GM21381 (cell line): ENCODE measurements at regions not wholly inside any gene's neighbourhood (a gene's known extent, or its start where the extent isn't known, plus 50 kb on each side); places are given as distances from the start of the nearest gene placed in this dataset.

Source experiments
- ATAC-seq: cut with Tn5 transposase; IDR thresholded peaks from one replicate; pipeline ENCODE4 v1.9.1; 2021; ENCODE audit warnings: mild to moderate bottlenecking, moderate library complexity; ENCODE audit not compliant: unreplicated experiment

GRCh38 chr13:75061909-75062308 lies 420.1 kb downstream of the TBC1D4 start:
- ATAC-seq: no peak

DNA sequence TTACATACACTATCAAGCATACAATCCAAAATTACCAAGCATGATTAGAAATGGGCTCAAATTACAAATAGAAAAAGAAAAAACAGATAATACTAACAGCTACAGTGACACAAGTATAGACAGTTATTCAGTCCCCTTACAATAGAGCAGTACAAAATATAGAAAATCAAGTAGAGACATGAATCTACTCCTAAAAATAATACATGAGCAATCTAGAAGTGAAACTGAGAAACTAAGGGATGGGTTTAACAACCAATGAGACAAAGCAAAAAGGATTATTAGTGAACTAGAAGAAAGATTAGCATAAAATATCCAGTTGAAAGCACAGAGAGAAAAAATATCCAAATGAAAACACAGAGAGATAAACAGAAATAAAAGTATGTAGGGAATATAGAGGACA lies 426.7 kb downstream of the TBC1D4 start:
- no peak for ATAC-seq

GRCh38 chr13:75052616-75053015 lies 429.4 kb downstream of the TBC1D4 start:
- no peak for ATAC-seq

DNA sequence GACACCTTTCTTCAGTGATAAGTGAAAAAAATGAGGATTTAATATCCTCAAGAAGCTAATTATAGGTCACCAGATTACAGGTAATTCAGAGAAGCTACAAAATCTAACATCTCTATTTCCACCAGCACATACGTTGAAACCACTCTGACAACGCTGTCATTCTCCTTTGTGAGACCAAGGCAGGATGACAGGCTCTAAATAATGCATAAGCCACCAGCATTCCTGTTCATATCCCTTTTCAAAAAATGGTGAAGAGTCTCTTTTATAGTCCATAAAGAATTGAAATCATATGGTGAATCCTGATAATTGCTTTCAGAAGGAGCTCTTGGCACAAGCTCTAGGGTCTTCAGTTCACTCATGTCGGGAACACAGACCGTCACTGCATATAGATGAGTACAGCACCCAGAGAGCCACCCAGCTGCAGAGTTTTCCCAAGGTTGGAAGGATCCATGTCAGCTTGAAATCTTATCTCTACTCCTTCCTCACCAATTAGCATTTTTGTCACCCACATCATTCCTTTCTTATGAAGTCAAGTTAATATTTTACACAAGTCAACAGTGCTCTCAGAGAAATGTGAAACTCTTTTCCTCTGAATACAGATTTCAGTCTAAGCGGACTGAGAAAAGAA lies 431.4 kb downstream of the TBC1D4 start:
- ATAC-seq: no peak

GRCh38 chr13:75049735-75050335 lies 432.1 kb downstream of the TBC1D4 start:
- ATAC-seq: no peak

DNA sequence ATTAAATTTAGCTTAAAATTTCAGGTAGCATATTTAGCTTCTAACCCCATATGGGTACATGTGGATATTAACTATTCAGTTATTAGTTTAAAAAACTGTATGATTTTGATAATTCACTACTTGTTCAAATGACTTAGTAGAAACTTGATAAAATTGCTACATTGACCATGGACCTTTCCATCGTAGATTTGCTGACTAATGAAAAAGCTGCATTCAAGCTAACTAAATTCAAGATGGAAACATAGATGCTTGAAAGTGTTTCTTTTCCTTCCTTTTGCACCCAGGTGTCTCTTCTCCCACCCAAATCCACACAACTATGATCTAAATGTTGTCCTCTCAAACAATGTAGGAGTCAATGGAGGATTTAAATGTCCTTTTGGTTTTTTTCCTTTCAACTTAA lies 439.2 kb downstream of the TBC1D4 start:
- ATAC-seq: no peak

- no peak for ATAC-seq
Observed at GRCh38 chr13:75038393-75039113, 443.4 kb downstream of the TBC1D4 start.

- no peak for ATAC-seq
Observed at GRCh38 chr13:75025956-75026355, 456.0 kb downstream of the TBC1D4 start.

DNA sequence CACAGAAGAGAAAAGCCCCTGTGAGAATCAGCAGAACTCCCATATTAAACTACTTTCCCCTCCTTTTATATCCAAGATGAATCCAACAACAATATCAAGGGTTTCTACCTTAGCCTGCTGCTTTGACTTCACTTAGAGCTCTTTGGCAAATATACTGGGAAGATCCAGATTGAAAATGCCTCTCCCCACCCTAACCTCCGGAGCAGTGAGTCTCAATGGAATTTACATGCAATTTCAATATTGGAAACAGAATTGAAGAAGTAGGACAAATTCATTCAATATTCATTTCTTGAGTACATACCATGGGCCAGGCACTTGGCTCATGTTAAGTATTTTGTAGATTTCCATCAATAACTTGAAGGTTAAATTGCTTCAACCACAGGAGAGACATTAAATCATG lies 457.4 kb downstream of the TBC1D4 start:
- ATAC-seq: no peak

DNA sequence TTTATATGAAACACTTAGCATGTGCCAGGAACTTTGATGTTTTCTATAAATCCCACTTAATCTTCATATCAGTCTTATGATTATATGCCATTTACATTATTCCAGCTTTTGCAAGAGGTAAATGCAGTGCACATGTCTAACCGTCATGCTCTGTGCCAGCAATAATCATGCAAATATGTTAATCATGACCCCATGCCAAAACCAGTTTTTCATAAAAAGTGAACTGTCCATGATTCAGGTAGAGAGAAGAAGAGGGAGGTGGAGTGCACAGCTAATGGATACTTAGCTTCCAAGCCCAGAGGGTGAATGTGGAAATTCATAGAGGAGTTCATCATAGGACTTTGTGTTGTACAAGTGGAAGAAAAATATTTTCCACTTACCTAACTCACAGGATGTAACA lies 458.4 kb downstream of the TBC1D4 start:
- no peak for ATAC-seq

DNA sequence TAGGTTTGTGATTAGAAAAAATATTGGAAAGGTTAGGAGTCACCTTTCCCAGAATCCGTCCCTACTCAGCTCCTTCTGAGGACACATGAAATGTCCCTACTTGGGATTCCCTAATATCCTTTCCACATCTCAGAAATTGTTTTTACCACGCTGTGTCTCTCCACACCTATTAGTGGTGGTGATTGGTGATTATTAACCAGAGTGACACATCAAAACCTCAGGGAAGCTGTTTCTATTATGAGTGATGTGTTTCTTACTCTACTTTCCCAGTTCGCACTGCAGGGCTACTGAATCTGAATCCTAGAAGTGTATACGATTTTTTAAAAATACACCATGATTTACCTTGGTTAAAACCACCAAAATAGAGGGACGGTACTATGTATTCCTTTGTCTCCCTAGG lies 460.8 kb downstream of the TBC1D4 start:
- no peak for ATAC-seq

DNA sequence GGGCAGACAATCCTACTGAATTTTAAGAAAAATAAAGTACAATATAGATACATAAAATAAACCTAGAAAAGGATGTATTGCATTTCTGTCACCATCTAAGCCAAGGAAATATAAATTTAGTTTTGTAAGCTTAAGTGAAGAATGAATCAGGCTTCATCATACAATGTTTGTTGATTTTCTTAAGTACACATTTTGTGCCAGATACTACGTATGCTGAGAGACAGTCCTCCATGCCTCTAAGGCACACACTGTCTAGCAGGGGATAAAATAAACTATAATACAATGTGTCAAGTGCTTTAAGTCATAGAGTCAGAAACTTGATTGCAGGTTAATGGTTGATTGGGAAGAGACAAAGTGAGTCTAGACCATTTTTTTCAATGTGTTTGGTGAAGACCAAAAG lies 465.7 kb downstream of the TBC1D4 start:
- ATAC-seq: no peak

DNA sequence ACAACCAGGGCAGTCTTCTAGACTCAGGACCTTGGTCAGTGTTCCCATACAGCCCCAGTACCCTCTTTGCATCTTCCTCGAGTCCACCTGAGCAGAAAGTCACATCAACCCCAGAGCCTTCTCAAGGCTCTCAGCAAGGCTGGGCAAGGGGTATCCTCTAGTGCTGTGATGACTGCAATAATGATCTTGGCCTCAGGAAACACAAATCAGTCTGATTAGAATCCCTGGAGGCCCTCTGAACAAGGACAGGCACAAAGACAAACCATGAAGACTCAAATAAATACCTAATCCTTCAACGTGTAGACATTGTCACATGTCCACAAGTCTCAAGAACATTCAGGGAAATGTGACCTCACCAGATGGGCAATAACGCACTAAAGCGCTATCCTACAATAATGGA lies 468.2 kb downstream of the TBC1D4 start:
- ATAC-seq: no peak

- ATAC-seq: no peak
Observed at GRCh38 chr13:75010941-75011340, 471.0 kb downstream of the TBC1D4 start.

DNA sequence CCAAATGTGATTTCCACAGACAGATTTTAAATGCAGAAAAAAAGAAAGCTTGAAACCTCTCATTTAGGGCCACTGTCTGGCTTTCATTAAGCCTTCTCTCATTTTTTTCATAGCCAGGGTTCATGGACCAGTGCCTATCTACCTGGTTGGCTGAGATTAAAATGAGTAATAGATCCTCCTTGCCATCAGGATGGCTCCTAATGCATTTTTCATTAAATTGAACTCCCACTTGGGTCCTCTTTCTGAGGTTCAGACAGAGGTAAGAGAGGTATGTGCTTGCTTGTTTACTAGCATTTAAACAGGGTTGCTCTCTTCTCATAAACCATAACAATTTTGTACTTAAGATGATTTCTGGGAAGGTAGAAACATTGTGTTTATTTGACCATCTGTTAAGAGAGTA lies 473.0 kb downstream of the TBC1D4 start:
- no peak for ATAC-seq

GRCh38 chr13:74990992-74991391 lies 491.0 kb downstream of the TBC1D4 start:
- no peak for ATAC-seq

DNA sequence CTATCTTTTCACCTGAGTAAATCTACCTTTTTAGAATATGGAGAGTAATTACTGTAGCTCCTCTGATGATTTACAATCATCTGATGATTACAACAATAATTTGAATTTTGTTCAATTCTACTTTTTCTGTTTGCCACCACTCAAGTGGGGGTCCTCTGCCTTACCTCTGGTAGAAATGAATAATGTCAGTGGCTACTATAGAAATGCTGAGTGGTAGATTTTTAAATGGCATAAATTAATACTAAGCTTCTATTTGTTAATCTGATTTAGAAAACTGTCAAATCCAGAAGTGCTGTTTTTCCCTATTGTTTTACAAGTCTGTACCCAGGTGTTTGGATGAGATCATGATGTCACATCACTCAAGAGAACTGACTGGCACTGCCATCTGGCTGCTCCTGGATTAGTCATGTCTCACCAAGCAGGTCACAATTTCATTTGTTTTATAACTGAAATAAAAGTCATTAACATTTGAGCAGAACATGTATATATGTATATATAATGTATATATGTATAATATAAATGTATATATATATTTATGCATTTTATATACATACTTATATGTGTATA lies 494.8 kb downstream of the TBC1D4 start:
- ATAC-seq: no peak

- no peak for ATAC-seq
Observed at GRCh38 chr13:74986609-74987008, 495.4 kb downstream of the TBC1D4 start.

DNA sequence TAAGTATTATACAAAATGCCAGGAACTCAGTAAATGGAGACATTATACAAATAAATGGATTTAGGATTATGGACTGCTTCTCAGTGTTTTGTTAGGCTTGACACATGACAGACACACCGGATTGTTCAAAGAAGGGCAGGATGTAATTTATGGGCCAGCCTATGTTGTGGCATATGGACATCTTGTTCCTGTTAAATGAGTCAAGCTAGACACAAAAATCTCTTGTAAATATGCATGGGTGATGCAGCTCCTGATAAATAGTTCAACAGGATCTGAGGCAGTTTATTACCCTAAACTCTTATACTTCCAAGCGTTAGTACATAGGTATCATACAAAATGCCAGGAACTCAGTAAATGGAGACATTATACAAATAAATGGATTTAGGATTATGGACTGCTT lies 502.3 kb downstream of the TBC1D4 start:
- no peak for ATAC-seq

DNA sequence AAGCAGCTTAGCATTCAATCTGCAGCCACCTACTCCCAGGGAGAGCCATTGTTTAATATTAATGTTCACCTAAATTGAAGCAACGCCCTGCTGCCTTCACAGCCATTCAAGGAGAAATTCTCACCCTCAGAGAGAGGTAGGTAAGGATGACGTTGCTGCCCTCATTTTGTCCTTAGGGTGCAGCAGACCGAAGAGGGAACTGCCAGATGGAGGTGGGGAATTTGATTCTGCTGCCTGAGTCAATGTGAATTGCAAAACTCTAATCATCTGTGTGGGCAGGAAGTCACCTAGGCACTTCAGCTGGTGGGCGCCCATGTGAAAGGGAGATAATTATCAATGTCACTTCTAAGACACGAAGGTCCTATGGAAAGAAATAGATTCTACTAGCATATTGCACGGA lies 503.4 kb downstream of the TBC1D4 start:
- ATAC-seq: no peak

GRCh38 chr13:74977498-74977897 lies 504.5 kb downstream of the TBC1D4 start:
- ATAC-seq: no peak

GRCh38 chr13:74975111-74975510 lies 506.9 kb downstream of the TBC1D4 start:
- no peak for ATAC-seq
